Spleen (tissue), 11 donors: ENCODE measurements at regions not wholly inside any gene's neighbourhood (a gene's known extent, or its start where the extent isn't known, plus 50 kb on each side); places are given as distances from the start of the nearest gene placed in this dataset.

Experiments used
- DNase-seq: peaks from one replicate; pipeline ENCODE4 v3.0.0-alpha.2; 2020
- H3K27ac ChIP-seq, 8 donors: fragments of 200-600 bp; sonication (generic) in 7 of 8; 1 replicate in 4 of 8; 2 replicates in 4 of 8; pipeline versions ENCODE4 v1.5.0 to v1.8.0; 2016 to 2021; ENCODE audit warnings: inconsistent platforms in 4 of 8, mild to moderate bottlenecking in 4 of 8, moderate library complexity in 1 of 8
- H3K27me3 ChIP-seq, 7 donors: fragments of 200-600 bp; sonication (generic) in 6 of 7; replicated peaks in 1 of 7; 1 replicate in 4 of 7; 2 replicates in 3 of 7; pipeline versions ENCODE4 v1.5.0 to v1.8.0; 2016 to 2021; ENCODE audit warnings: inconsistent platforms in 3 of 7, mild to moderate bottlenecking in 1 of 7
- H3K36me3 ChIP-seq, 6 donors: fragments of 200-600 bp; sonication (generic) in 5 of 6; 1 replicate in 4 of 6; 2 replicates in 2 of 6; pipeline versions ENCODE4 v1.5.0 to v1.8.0; 2016 to 2021; ENCODE audit warnings: inconsistent platforms in 2 of 6
- H3K4me1 ChIP-seq, 6 donors: fragments of 200-600 bp; sonication (generic) in 5 of 6; 1 replicate in 3 of 6; 2 replicates in 3 of 6; pipeline versions ENCODE4 v1.5.0 to v1.8.0; 2016 to 2021; ENCODE audit warnings: inconsistent platforms in 3 of 6
- H3K4me3 ChIP-seq, 8 donors: fragments of 200-600 bp; sonication (generic) in 7 of 8; 1 replicate in 4 of 8; 2 replicates in 4 of 8; pipeline versions ENCODE4 v1.5.0 to v1.8.0; 2016 to 2021; ENCODE audit warnings: inconsistent platforms in 4 of 8, mild to moderate bottlenecking in 4 of 8, moderate library complexity in 2 of 8
- H3K9me3 ChIP-seq, 8 donors: fragments of 200-600 bp; sonication (generic) in 7 of 8; 1 replicate in 4 of 8; 2 replicates in 4 of 8; pipeline versions ENCODE4 v1.5.0 to v1.8.0; 2016 to 2021; ENCODE audit warnings: inconsistent platforms in 4 of 8
- CTCF ChIP-seq, 11 experiments: fragments of 200-600 bp in 7 of 11; fragments of 450-650 bp in 4 of 11; sonication (generic) in 4 of 11; IDR thresholded peaks in 8 of 11; conservative IDR thresholded peaks in 3 of 11; 1 replicate in 7 of 11; 2 replicates in 4 of 11; pipeline versions ENCODE4 v1.4.0 to v1.8.0; 2016 to 2021; ENCODE audit warnings: antibody characterized with exemption in 11 of 11, inconsistent platforms in 4 of 11, mild to moderate bottlenecking in 1 of 11
- POLR2A ChIP-seq, 3 donors: fragments of 450-650 bp; IDR thresholded peaks; one replicate each; pipeline ENCODE4 v1.5.1; 2017; ENCODE audit warnings: antibody characterized with exemption in 3 of 3, mild to moderate bottlenecking in 1 of 3
- POLR2AphosphoS5 ChIP-seq, 3 donors: sonication (generic); formaldehyde crosslinking; IDR thresholded peaks; one replicate each; pipeline ENCODE4 v1.5.1; 2017; ENCODE audit warnings: antibody characterized with exemption in 3 of 3
- WGBS, 5 donors: extraction: QIAGEN DNeasy Blood & Tissue Kit in 3 of 5; methylation state at CpG; one replicate each; pipeline versions ENCODE4 v1.1.5 to v1.1.7; 2013 to 2018; 5-methylcytosine and 5-hydroxymethylcytosine counted together
- intact Hi-C: fragments of 100-400 bp; cut with DNase I; formaldehyde crosslinking; loops from one replicate; pipeline ENCODE4 v1.15.0; 2023; ENCODE audit warnings: low total_unique reads
- donor health status: healthy with polysubstance abuse.
- donor health status: DM: no; HTN: no; CAD: no; lungs with moderate emphysema.
- donor health status: DM: no; HTN: no; CAD: no.
- donor health status: Bipolar disorder and iron deficiency.
- donor health status: healthy.
- donor health status: DM: no; HTN: no; CAD: no.
- donor health status: DM: yes; HTN: yes; CAD: no.

GRCh38 chr2:151067658-151068369, 193.8 kb downstream of the RBM43 start:
- H3K4me1 ChIP-seq: no peaks in the 10 kb centered on the region
- DNase-seq: no peak
- no peaks in the 10 kb centered on the region for H3K9me3 ChIP-seq
- H3K27ac ChIP-seq: no peak overlapping the region
- H3K27me3 ChIP-seq: no peaks in the 10 kb centered on the region
- 68 to 77% (median 72%) methylated on average over 8 of the region's 8 CpGs for WGBS, 5 donors
- no peaks in the 10 kb centered on the region for H3K36me3 ChIP-seq
- no peak for TF ChIP-seq POLR2AphosphoS5 (IDR thresholded peaks at IDR 0.05)
- no peak for TF ChIP-seq POLR2A (IDR thresholded peaks at IDR 0.05)
- TF ChIP-seq CTCF (IDR thresholded peaks at IDR 0.05 in 8 of 11, conservative IDR thresholded peaks at IDR 0.05 in 3 of 11): no peak
- intact Hi-C loops: no loop called here
- H3K4me3 ChIP-seq: no peak overlapping the region

GRCh38 chr2:151063271-151063670, 198.4 kb downstream of the RBM43 start:
- no peak overlapping the region for H3K4me3 ChIP-seq
- 44 to 62% (median 57%) methylated on average over 3 of the region's 3 CpGs for WGBS, 5 donors
- intact Hi-C loops: no loop called here
- H3K4me1 ChIP-seq: no peaks in the 10 kb centered on the region
- DNase-seq: no peak
- H3K27me3 ChIP-seq: peaks cover 0 to 6% (median 0%) of the 10 kb centered on the region in 7 donors
- no peak for TF ChIP-seq POLR2A (IDR thresholded peaks at IDR 0.05)
- H3K27ac ChIP-seq: peak overlapping the region in 1 of 8 donors; percentile 19
- no peaks in the 10 kb centered on the region for H3K9me3 ChIP-seq
- no peaks in the 10 kb centered on the region for H3K36me3 ChIP-seq

GRCh38 chr2:151060287-151060686, 201.4 kb downstream of the RBM43 start:
- TF ChIP-seq CTCF (IDR thresholded peaks at IDR 0.05 in 8 of 11, conservative IDR thresholded peaks at IDR 0.05 in 3 of 11) (no peak), POLR2AphosphoS5 (IDR thresholded peaks at IDR 0.05) (no peak), POLR2A (IDR thresholded peaks at IDR 0.05) (no peak)
- Histone ChIP-seq H3K27ac (no peak overlapping the region), H3K36me3 (no peaks in the 10 kb centered on the region), H3K9me3 (no peaks in the 10 kb centered on the region), H3K27me3 (peaks cover 0 to 6% (median 0%) of the 10 kb centered on the region in 7 donors), H3K4me3 (no peak overlapping the region), H3K4me1 (no peaks in the 10 kb centered on the region)
- WGBS, 5 donors: 69 to 76% (median 74%) methylated on average over 2 of the region's 2 CpGs
- DNase-seq: no peak
- intact Hi-C loops: no loop called here

GRCh38 chr2:151056870-151057269, 204.8 kb downstream of the RBM43 start:
- Histone ChIP-seq H3K27ac (no peak overlapping the region), H3K4me3 (no peak overlapping the region), H3K36me3 (no peaks in the 10 kb centered on the region), H3K27me3 (peaks cover 0 to 6% (median 0%) of the 10 kb centered on the region in 7 donors), H3K9me3 (no peaks in the 10 kb centered on the region), H3K4me1 (peaks cover 0 to under 1% (median 0%) of the 10 kb centered on the region in 6 donors)
- intact Hi-C loops: no loop called here
- TF ChIP-seq CTCF (IDR thresholded peaks at IDR 0.05 in 8 of 11, conservative IDR thresholded peaks at IDR 0.05 in 3 of 11) (no peak), POLR2A (IDR thresholded peaks at IDR 0.05) (no peak), POLR2AphosphoS5 (IDR thresholded peaks at IDR 0.05) (no peak)
- 75 to 87% (median 79%) methylated on average over 1 of the region's 1 CpG for WGBS, 5 donors
- DNase-seq: no peak
